ENCODE measurements at regions not wholly inside any gene's neighbourhood (a gene's known extent, or its start where the extent isn't known, plus 50 kb on each side); places are given as distances from the start of the nearest gene placed in this dataset.

DNA sequence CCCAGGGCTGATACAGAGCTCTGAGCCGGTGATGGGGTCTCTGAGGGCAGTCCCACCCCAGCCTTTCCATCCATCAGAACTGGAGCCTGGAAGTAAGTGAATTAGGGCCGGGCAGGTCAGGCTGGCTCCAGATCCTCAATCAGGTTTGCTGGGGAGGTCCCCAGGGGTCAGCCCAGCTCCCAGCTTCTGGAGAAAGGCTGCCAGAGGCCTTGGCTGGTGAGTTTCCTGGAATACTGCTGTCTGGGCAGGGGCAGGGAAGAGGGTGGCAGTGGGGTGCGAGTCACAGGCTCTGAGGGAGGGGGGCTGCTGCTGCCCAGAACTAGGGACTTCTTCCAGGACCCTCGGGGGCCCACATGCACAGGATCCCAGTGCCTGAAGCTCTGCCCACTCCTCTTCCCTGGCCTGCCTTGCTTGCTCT lies 200.6 kb upstream of the MVB12B start:
- no peak for TF ChIP-seq REST (IDR thresholded peaks at IDR 0.05; ENCODE audit: insufficient replicate concordance, low read depth)
- TF ChIP-seq, protein P1, sequence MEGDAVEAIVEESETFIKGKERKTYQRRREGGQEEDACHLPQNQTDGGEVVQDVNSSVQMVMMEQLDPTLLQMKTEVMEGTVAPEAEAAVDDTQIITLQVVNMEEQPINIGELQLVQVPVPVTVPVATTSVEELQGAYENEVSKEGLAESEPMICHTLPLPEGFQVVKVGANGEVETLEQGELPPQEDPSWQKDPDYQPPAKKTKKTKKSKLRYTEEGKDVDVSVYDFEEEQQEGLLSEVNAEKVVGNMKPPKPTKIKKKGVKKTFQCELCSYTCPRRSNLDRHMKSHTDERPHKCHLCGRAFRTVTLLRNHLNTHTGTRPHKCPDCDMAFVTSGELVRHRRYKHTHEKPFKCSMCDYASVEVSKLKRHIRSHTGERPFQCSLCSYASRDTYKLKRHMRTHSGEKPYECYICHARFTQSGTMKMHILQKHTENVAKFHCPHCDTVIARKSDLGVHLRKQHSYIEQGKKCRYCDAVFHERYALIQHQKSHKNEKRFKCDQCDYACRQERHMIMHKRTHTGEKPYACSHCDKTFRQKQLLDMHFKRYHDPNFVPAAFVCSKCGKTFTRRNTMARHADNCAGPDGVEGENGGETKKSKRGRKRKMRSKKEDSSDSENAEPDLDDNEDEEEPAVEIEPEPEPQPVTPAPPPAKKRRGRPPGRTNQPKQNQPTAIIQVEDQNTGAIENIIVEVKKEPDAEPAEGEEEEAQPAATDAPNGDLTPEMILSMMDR (IDR thresholded peaks at IDR 0.05; ENCODE audit: insufficient read depth, low read length), result no peak
- no peak for TF ChIP-seq GABPA (IDR thresholded peaks at IDR 0.05; ENCODE audit: low read depth)
- no peak for TF ChIP-seq SPI1 (IDR thresholded peaks at IDR 0.05; ENCODE audit: borderline replicate concordance, low read depth)
- H3K27me3 ChIP-seq (ENCODE audit: insufficient read depth, poor library complexity, severe bottlenecking), result no peaks in the 10 kb centered on the region

DNA sequence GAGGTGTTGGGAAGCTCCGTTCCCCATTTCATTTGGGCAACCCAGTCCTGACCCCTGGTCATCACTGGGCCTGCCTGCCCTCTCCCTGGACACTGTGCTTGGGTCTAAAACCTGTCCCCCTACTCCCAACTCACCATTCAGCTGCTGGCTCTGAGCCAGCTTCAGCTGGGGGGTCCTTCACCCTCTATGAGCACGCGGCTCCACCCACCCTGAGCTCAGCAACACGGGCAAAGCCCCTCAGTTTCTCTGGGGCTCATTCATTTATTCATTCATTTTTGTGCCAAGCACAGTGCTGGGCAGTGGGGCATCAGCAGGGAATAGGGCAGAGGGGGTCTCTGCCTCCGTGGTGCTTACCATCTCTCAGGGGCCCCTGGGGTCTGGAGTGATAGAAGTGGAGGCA lies 199.8 kb upstream of the MVB12B start:
- DNase-seq (ENCODE audit: low read depth in 1 of 2, low spot score in 1 of 2), result no peak
- no peaks in the 10 kb centered on the region for H3K27me3 ChIP-seq (ENCODE audit: insufficient read depth, poor library complexity, severe bottlenecking)
- TF ChIP-seq GABPA (IDR thresholded peaks at IDR 0.05; ENCODE audit: low read depth), result no peak
- no peak for TF ChIP-seq POLR2AphosphoS5 (IDR thresholded peaks at IDR 0.05; ENCODE audit: low read depth)
- TF ChIP-seq SPI1 (IDR thresholded peaks at IDR 0.05; ENCODE audit: borderline replicate concordance, low read depth), result no peak
- TF ChIP-seq REST (IDR thresholded peaks at IDR 0.05; ENCODE audit: insufficient replicate concordance, low read depth), result no peak
- TF ChIP-seq, protein P1 (IDR thresholded peaks at IDR 0.05; ENCODE audit: insufficient read depth, low read length), result no peak

More for the DNA sequence above, 200.6 kb upstream of the MVB12B start:
- Histone ChIP-seq H3K27ac (replicated peaks) (no peak overlapping the region), H3K4me3 (replicated peaks; ENCODE audit: insufficient read depth, low read length) (no peak overlapping the region)
- no peak for DNase-seq (ENCODE audit: low read depth in 1 of 2, low spot score in 1 of 2)

DNA sequence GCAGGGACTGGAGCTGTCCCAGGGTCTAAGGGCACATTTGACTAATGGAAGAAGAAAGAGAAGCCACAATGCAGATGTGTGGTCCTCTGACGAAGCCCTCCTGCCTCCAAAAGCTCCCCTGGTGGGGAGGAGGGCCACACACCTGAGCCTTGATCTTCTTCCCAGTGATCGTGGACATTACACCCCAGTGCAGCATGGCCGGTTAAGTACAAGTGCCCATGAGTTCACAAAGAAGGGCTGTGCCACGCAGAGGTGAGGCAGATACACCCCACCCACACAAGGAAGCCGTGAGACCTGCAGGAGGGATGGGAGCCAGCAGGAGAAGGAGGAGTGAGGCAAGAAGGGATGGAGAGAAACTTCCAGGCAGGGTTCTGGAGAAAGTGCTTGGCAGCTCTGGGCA lies 199.0 kb upstream of the MVB12B start:
- no peak overlapping the region for H3K4me3 ChIP-seq (replicated peaks; ENCODE audit: insufficient read depth, low read length)
- TF ChIP-seq, protein P1 (IDR thresholded peaks at IDR 0.05; ENCODE audit: insufficient read depth, low read length), result no peak
- TF ChIP-seq POLR2AphosphoS5 (IDR thresholded peaks at IDR 0.05; ENCODE audit: low read depth) (no peak), GABPA (IDR thresholded peaks at IDR 0.05; ENCODE audit: low read depth) (no peak), REST (IDR thresholded peaks at IDR 0.05; ENCODE audit: insufficient replicate concordance, low read depth) (no peak), SPI1 (IDR thresholded peaks at IDR 0.05; ENCODE audit: borderline replicate concordance, low read depth) (no peak)
- DNase-seq (ENCODE audit: low read depth in 1 of 2, low spot score in 1 of 2), result no peak
- H3K27ac ChIP-seq (replicated peaks), result no peak overlapping the region
- no peaks in the 10 kb centered on the region for H3K27me3 ChIP-seq (ENCODE audit: insufficient read depth, poor library complexity, severe bottlenecking)

More for the DNA sequence above, 199.8 kb upstream of the MVB12B start:
- H3K27ac ChIP-seq (replicated peaks), result no peak overlapping the region
- no peak overlapping the region for H3K4me3 ChIP-seq (replicated peaks; ENCODE audit: insufficient read depth, low read length)

Data from HL-60 (cell line).